SK-N-SH (cell line): ENCODE measurements at regions not wholly inside any gene's neighbourhood (a gene's known extent, or its start where the extent isn't known, plus 50 kb on each side); places are given as distances from the start of the nearest gene placed in this dataset.

ENCODE experiments used
- CTCF ChIA-PET: fragments of 300-600, 350-600 bp; formaldehyde crosslinking; extraction: SDS; loops from one replicate; lab custom pipeline; 2021; lab: Yijun Ruan, JAX
- POLR2A ChIA-PET: fragments of 350-600 bp; sonication (Branson Sonifier 250); formaldehyde crosslinking; extraction: SDS; loops from one replicate; lab custom pipeline; 2020; ENCODE audit warnings: antibody characterized with exemption, inconsistent platforms; lab: Yijun Ruan, JAX
- DNase-seq: peaks from one replicate; pipeline ENCODE4 v3.0.0; 2012
- H2AFZ ChIP-seq: fragments of 200-600 bp; sonication (generic); 2 replicates; pipeline ENCODE4 v1.8.1; 2016; ENCODE audit warnings: antibody characterized with exemption, mild to moderate bottlenecking, low read depth
- H3F3A ChIP-seq: fragments of 200-600 bp; sonication (generic); replicated peaks from 2 replicates; pipeline ENCODE3; 2016; ENCODE audit warnings: antibody characterized with exemption, mild to moderate bottlenecking; ENCODE audit not compliant: insufficient read depth
- H3K27ac ChIP-seq, 2 experiments: fragments of 200-500 bp in 1 of 2; fragments of 200-600 bp in 1 of 2; sonication (Bioruptor generic) in 1 of 2; sonication (generic), shearing (Covaris generic) in 1 of 2; 2 replicates each; pipeline versions ENCODE4 v1.5.1 to v1.6.1; 2014 to 2016; ENCODE audit warnings: low read depth in 2 of 2, inconsistent platforms in 1 of 2, low read length in 1 of 2, mild to moderate bottlenecking in 1 of 2, mixed read lengths in 1 of 2
- H3K27me3 ChIP-seq: fragments of 200-600 bp; sonication (generic), shearing (Covaris generic); 2 replicates; pipeline ENCODE4 v1.6.1; 2016; ENCODE audit warnings: mixed run types; ENCODE audit not compliant: insufficient read depth
- H3K36me3 ChIP-seq, 2 experiments: fragments of 200-500 bp in 1 of 2; fragments of 200-600 bp in 1 of 2; sonication (Bioruptor generic) in 1 of 2; sonication (generic) in 1 of 2; replicated peaks in 1 of 2; 2 replicates each; pipeline versions ENCODE3 to v1.5.1; 2014 to 2016; ENCODE audit warnings: low read length in 1 of 2, mild to moderate bottlenecking in 1 of 2; ENCODE audit not compliant: insufficient read depth in 2 of 2, control insufficient read depth in 1 of 2
- H3K4me1 ChIP-seq, 2 experiments: fragments of 200-500 bp in 1 of 2; fragments of 200-600 bp in 1 of 2; sonication (Bioruptor generic) in 1 of 2; sonication (generic), shearing (Covaris generic) in 1 of 2; 2 replicates each; pipeline versions ENCODE4 v1.5.1 to v1.6.1; 2014 to 2016; ENCODE audit warnings: low read depth in 1 of 2, low read length in 1 of 2, mixed run types in 1 of 2; ENCODE audit not compliant: insufficient read depth in 2 of 2, control insufficient read depth in 1 of 2
- H3K4me2 ChIP-seq: fragments of 200-600 bp; sonication (generic), shearing (Covaris generic); 2 replicates; pipeline ENCODE4 v1.6.1; 2017; ENCODE audit warnings: mixed run types
- H3K4me3 ChIP-seq, 2 experiments: fragments of 200-500 bp in 1 of 2; fragments of 200-600 bp in 1 of 2; sonication (Bioruptor generic) in 1 of 2; sonication (generic), shearing (Covaris generic) in 1 of 2; 2 replicates each; pipeline versions ENCODE4 v1.5.1 to v1.8.1; 2014 to 2016; ENCODE audit warnings: low read depth in 2 of 2, inconsistent platforms in 1 of 2, low read length in 1 of 2, mild to moderate bottlenecking in 1 of 2, mixed read lengths in 1 of 2, moderate library complexity in 1 of 2
- H3K79me2 ChIP-seq: fragments of 200-600 bp; sonication (generic); 2 replicates; pipeline ENCODE4 v1.8.1; 2017; ENCODE audit warnings: mild to moderate bottlenecking; ENCODE audit not compliant: insufficient read depth
- H3K9ac ChIP-seq: fragments of 200-600 bp; sonication (generic); 2 replicates; pipeline ENCODE4 v1.6.1; 2017; ENCODE audit warnings: mixed run types
- H3K9me2 ChIP-seq: fragments of 200-600 bp; sonication (generic); 2 replicates; pipeline ENCODE4 v1.6.1; 2017; ENCODE audit warnings: mixed run types
- H3K9me3 ChIP-seq: fragments of 200-600 bp; sonication (generic); 2 replicates; pipeline ENCODE4 v1.6.1; 2017; ENCODE audit warnings: mixed run types, mild to moderate bottlenecking, moderate library complexity
- H4K20me1 ChIP-seq: fragments of 200-600 bp; sonication (generic); 2 replicates; pipeline ENCODE4 v1.6.1; 2017; ENCODE audit warnings: mild to moderate bottlenecking, mixed run types; ENCODE audit not compliant: insufficient read depth
- CHD2 ChIP-seq: fragments of 150-350 bp; IDR thresholded peaks from 2 replicates; pipeline ENCODE4 v1.6.1; 2018; ENCODE audit warnings: low read length; ENCODE audit not compliant: partially characterized antibody
- ELF1 ChIP-seq: IDR thresholded peaks from 2 replicates; pipeline ENCODE4 v1.4.0; 2012
- EP300 ChIP-seq, 2 experiments: IDR thresholded peaks; 2 replicates each; pipeline versions ENCODE4 v1.4.0 to v1.6.1; 2012; ENCODE audit warnings: borderline replicate concordance in 1 of 2, low read depth in 1 of 2, low read length in 1 of 2
- FOXJ3 ChIP-seq: sonication (generic); formaldehyde crosslinking; IDR thresholded peaks from 2 replicates; pipeline ENCODE4 v1.5.1; 2020; ENCODE audit warnings: mild to moderate bottlenecking, missing genetic modification reagents
- FOXM1 ChIP-seq: IDR thresholded peaks from 2 replicates; pipeline ENCODE4 v1.4.0; 2012; ENCODE audit warnings: low read depth, mild to moderate bottlenecking
- GABPA ChIP-seq: IDR thresholded peaks from 2 replicates; pipeline ENCODE4 v1.4.0; 2012; ENCODE audit warnings: low read depth, mild to moderate bottlenecking
- GATA2 ChIP-seq: sonication (generic); formaldehyde crosslinking; IDR thresholded peaks from 2 replicates; pipeline ENCODE4 v1.5.0; 2020; ENCODE audit warnings: mild to moderate bottlenecking, missing genetic modification reagents
- MXI1 ChIP-seq: IDR thresholded peaks from 2 replicates; pipeline ENCODE4 v1.6.1; 2012; ENCODE audit warnings: mild to moderate bottlenecking, low read depth, low read length, improper control_type of control experiment
- RAD21 ChIP-seq: IDR thresholded peaks from 2 replicates; pipeline ENCODE4 v1.6.1; 2012; ENCODE audit warnings: mild to moderate bottlenecking, low read length
- RCOR1 ChIP-seq: fragments of 150-350 bp; IDR thresholded peaks from 2 replicates; pipeline ENCODE4 v1.6.1; 2017; ENCODE audit warnings: antibody characterized with exemption, low read length
- RXRA ChIP-seq: IDR thresholded peaks from 2 replicates; pipeline ENCODE4 v1.4.0; 2012; ENCODE audit warnings: low read depth, mild to moderate bottlenecking, borderline replicate concordance
- SMC3 ChIP-seq: IDR thresholded peaks from 2 replicates; pipeline ENCODE4 v1.6.1; 2012; ENCODE audit warnings: low read depth, low read length, improper control_type of control experiment
- YY1 ChIP-seq: IDR thresholded peaks from 2 replicates; pipeline ENCODE4 v1.4.0; 2012; ENCODE audit warnings: low read depth, mild to moderate bottlenecking
- WGBS: methylation state at CpG from one replicate; pipeline ENCODE4 v1.1.6; 2017; ENCODE audit warnings: low lambda C conversion rate; 5-methylcytosine and 5-hydroxymethylcytosine counted together
- TF ChIP-seq, protein P1 (sequence below): IDR thresholded peaks from 2 replicates; pipeline ENCODE4 v1.4.0; 2012; ENCODE audit warnings: low read depth, borderline replicate concordance
- TF ChIP-seq, protein P2 (sequence below): IDR thresholded peaks from 2 replicates; pipeline ENCODE4 v1.4.0; 2012; ENCODE audit warnings: low read depth, borderline replicate concordance
- TF ChIP-seq, protein P3 (sequence below): IDR thresholded peaks from 2 replicates; pipeline ENCODE4 v1.4.0; 2012; ENCODE audit warnings: low read depth
- TF ChIP-seq, protein P4 (sequence below): fragments of 200-600 bp; sonication (generic); IDR thresholded peaks from 2 replicates; pipeline ENCODE4 v1.6.1; 2017; ENCODE audit warnings: antibody characterized with exemption, mild to moderate bottlenecking, moderate library complexity
- TF ChIP-seq, protein P5 (sequence below): fragments of 150-350 bp; IDR thresholded peaks from 2 replicates; pipeline ENCODE4 v1.6.1; 2017; ENCODE audit warnings: antibody characterized with exemption, low read length, low read depth, borderline replicate concordance
- TF ChIP-seq, protein P6 (sequence below): IDR thresholded peaks from 2 replicates; pipeline ENCODE4 v1.6.1; 2012; ENCODE audit warnings: mild to moderate bottlenecking, low read depth, low read length, moderate library complexity
- TF ChIP-seq, protein P7 (sequence below): fragments of 150-350 bp; IDR thresholded peaks from 2 replicates; pipeline ENCODE4 v1.6.1; 2016; ENCODE audit warnings: mild to moderate bottlenecking, low read depth, low read length

DNA sequence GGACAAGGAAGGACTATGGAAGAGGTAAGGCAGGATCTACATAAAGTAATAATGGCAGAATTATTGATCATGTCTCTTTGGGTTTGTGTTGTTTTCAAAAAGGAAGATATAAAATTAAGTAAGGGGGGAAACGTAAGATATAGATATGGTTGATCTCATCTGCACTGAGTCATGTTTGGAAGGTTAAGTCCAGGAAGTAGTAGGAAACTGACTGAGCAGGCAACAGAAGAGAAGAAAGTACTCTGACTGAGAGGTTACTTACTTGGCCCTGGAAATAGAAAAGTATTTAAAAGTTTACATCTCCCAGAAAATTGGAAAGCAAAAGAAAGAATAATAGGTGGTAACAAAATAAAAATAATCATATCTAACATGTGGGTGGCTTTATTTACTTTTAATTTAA lies 405.3 kb upstream of the RGMB start:
- DNase-seq = no peak
- Histone ChIP-seq H3K27ac (no peak overlapping the region), H3K79me2 (no peaks in the 10 kb centered on the region), H4K20me1 (no peaks in the 10 kb centered on the region), H2AFZ (no peak overlapping the region), H3K4me1 (peaks cover 0 to 2% of the 10 kb centered on the region in 2 experiments; a peak in 1 of 4 replicates), H3K27me3 (no peaks in the 10 kb centered on the region), H3K9me3 (0 out of 2 replicates have a peak, but pooled peaks cover 6% of the 10 kb centered on the region), H3K36me3 (no peaks in the 10 kb centered on the region), H3K9ac (no peak overlapping the region), H3F3A (no peaks in the 10 kb centered on the region), H3K4me3 (no peak overlapping the region), H3K9me2 (no peaks in the 10 kb centered on the region), H3K4me2 (no peak overlapping the region)
- 61% methylated on average over 1 of the region's 1 CpG for WGBS
- CTCF ChIA-PET = no interaction called here
- POLR2A ChIA-PET = no interaction called here
- TF ChIP-seq EP300 (IDR thresholded peaks at IDR 0.05; ENCODE audit: borderline replicate concordance in 1 of 2, low read depth in 1 of 2, low read length in 1 of 2) (no peak), CHD2 (no peak), GABPA (no peak), YY1 (no peak), FOXJ3 (CRISPR knock-in tag) (no peak), MXI1 (no peak), RCOR1 (no peak), ELF1 (no peak), RAD21 (no peak), GATA2 (no peak), SMC3 (no peak), FOXM1 (no peak), RXRA (no peak)
- TF ChIP-seq, protein P1, sequence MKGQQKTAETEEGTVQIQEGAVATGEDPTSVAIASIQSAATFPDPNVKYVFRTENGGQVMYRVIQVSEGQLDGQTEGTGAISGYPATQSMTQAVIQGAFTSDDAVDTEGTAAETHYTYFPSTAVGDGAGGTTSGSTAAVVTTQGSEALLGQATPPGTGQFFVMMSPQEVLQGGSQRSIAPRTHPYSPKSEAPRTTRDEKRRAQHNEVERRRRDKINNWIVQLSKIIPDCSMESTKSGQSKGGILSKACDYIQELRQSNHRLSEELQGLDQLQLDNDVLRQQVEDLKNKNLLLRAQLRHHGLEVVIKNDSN = no peak
- TF ChIP-seq, protein P2, sequence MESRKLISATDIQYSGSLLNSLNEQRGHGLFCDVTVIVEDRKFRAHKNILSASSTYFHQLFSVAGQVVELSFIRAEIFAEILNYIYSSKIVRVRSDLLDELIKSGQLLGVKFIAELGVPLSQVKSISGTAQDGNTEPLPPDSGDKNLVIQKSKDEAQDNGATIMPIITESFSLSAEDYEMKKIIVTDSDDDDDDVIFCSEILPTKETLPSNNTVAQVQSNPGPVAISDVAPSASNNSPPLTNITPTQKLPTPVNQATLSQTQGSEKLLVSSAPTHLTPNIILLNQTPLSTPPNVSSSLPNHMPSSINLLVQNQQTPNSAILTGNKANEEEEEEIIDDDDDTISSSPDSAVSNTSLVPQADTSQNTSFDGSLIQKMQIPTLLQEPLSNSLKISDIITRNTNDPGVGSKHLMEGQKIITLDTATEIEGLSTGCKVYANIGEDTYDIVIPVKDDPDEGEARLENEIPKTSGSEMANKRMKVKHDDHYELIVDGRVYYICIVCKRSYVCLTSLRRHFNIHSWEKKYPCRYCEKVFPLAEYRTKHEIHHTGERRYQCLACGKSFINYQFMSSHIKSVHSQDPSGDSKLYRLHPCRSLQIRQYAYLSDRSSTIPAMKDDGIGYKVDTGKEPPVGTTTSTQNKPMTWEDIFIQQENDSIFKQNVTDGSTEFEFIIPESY = no peak
- TF ChIP-seq, protein P3, sequence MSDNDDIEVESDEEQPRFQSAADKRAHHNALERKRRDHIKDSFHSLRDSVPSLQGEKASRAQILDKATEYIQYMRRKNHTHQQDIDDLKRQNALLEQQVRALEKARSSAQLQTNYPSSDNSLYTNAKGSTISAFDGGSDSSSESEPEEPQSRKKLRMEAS = no peak
- TF ChIP-seq, protein P4, sequence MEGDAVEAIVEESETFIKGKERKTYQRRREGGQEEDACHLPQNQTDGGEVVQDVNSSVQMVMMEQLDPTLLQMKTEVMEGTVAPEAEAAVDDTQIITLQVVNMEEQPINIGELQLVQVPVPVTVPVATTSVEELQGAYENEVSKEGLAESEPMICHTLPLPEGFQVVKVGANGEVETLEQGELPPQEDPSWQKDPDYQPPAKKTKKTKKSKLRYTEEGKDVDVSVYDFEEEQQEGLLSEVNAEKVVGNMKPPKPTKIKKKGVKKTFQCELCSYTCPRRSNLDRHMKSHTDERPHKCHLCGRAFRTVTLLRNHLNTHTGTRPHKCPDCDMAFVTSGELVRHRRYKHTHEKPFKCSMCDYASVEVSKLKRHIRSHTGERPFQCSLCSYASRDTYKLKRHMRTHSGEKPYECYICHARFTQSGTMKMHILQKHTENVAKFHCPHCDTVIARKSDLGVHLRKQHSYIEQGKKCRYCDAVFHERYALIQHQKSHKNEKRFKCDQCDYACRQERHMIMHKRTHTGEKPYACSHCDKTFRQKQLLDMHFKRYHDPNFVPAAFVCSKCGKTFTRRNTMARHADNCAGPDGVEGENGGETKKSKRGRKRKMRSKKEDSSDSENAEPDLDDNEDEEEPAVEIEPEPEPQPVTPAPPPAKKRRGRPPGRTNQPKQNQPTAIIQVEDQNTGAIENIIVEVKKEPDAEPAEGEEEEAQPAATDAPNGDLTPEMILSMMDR = no peak
- TF ChIP-seq, protein P5, sequence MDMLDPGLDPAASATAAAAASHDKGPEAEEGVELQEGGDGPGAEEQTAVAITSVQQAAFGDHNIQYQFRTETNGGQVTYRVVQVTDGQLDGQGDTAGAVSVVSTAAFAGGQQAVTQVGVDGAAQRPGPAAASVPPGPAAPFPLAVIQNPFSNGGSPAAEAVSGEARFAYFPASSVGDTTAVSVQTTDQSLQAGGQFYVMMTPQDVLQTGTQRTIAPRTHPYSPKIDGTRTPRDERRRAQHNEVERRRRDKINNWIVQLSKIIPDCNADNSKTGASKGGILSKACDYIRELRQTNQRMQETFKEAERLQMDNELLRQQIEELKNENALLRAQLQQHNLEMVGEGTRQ = no peak
- TF ChIP-seq, protein P6, sequence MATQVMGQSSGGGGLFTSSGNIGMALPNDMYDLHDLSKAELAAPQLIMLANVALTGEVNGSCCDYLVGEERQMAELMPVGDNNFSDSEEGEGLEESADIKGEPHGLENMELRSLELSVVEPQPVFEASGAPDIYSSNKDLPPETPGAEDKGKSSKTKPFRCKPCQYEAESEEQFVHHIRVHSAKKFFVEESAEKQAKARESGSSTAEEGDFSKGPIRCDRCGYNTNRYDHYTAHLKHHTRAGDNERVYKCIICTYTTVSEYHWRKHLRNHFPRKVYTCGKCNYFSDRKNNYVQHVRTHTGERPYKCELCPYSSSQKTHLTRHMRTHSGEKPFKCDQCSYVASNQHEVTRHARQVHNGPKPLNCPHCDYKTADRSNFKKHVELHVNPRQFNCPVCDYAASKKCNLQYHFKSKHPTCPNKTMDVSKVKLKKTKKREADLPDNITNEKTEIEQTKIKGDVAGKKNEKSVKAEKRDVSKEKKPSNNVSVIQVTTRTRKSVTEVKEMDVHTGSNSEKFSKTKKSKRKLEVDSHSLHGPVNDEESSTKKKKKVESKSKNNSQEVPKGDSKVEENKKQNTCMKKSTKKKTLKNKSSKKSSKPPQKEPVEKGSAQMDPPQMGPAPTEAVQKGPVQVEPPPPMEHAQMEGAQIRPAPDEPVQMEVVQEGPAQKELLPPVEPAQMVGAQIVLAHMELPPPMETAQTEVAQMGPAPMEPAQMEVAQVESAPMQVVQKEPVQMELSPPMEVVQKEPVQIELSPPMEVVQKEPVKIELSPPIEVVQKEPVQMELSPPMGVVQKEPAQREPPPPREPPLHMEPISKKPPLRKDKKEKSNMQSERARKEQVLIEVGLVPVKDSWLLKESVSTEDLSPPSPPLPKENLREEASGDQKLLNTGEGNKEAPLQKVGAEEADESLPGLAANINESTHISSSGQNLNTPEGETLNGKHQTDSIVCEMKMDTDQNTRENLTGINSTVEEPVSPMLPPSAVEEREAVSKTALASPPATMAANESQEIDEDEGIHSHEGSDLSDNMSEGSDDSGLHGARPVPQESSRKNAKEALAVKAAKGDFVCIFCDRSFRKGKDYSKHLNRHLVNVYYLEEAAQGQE = no peak
- TF ChIP-seq, protein P7, sequence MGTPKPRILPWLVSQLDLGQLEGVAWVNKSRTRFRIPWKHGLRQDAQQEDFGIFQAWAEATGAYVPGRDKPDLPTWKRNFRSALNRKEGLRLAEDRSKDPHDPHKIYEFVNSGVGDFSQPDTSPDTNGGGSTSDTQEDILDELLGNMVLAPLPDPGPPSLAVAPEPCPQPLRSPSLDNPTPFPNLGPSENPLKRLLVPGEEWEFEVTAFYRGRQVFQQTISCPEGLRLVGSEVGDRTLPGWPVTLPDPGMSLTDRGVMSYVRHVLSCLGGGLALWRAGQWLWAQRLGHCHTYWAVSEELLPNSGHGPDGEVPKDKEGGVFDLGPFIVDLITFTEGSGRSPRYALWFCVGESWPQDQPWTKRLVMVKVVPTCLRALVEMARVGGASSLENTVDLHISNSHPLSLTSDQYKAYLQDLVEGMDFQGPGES = no peak
